GM12878 (cell line): ENCODE measurements at regions not wholly inside any gene's neighbourhood (a gene's known extent, or its start where the extent isn't known, plus 50 kb on each side); places are given as distances from the start of the nearest gene placed in this dataset.

Source experiments
- BRCA1 ChIP-seq: IDR thresholded peaks from 2 replicates; pipeline ENCODE4 v1.6.1; 2011; ENCODE audit warnings: low read depth, low read length, improper control_type of control experiment
- CEBPB ChIP-seq, 2 experiments: fragments of 150-350 bp in 1 of 2; IDR thresholded peaks; 2 replicates each; pipeline ENCODE4 v1.6.1; 2012 to 2014; ENCODE audit warnings: low read depth in 2 of 2, low read length in 2 of 2, borderline replicate concordance in 1 of 2, inconsistent platforms in 1 of 2
- TAF1 ChIP-seq: IDR thresholded peaks from 2 replicates; pipeline ENCODE4 v1.6.1; 2011; ENCODE audit warnings: mild to moderate bottlenecking, low read depth, low read length, borderline replicate concordance
- TF ChIP-seq, protein P1 (sequence below), 3 experiments: IDR thresholded peaks in 2 of 3; conservative IDR thresholded peaks in 1 of 3; 2 replicates each; pipeline ENCODE4 v1.5.1; 2011; ENCODE audit warnings: low read depth in 3 of 3, low read length in 3 of 3, mild to moderate bottlenecking in 3 of 3, control low read depth in 2 of 3, moderate library complexity in 2 of 3, inconsistent platforms in 1 of 3, mixed read lengths in 1 of 3; ENCODE audit not compliant: control insufficient read depth in 2 of 3, insufficient read depth in 1 of 3; ENCODE audit errors: extremely low read depth in 1 of 3

DNA sequence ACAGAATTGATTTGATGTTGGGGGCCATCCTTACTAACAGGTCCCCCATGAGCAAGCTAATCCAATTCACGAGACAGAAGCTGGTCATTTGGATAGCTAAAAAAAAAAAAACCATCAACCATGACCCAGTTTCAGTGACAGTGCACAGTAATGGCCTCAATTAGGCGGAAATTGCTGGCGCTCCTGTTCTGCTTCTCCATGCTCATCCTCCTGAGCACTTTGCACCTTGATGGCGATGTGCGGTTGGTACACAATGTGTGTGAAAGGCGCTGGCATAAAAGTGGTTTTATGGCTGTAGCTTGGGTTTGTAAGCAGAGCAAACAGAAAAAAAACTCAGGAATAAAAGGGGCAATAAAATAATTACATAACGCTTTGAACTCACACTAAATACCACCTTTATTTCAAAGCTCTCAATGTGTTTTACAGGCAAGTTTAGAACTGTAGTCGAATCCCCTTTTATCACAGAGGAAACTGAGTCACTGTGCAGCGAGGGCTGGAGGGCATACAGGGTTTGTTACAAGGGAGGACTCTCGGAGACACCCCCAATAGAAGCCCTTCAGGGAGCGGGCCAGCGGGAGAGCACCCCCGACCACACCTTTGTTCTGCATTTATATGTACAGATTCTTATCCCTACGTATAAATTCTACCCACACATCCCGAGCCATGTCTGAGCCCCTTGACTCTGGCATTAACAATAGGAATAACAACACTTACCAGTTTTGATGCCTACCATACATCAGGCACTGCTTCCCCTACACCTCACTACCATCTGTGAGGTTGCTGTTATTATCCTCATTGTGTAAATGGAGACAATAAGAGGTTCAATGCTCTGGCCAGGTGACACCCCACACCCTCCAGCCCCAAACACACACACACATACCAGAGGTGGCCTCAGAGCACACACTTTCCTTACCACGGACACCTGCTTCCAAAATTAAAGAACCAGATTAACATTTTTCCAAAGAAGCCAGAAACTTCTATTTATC, 213.5 kb upstream of the IRF2BP2 start:
- TF ChIP-seq BRCA1: no peak
- TF ChIP-seq CEBPB (IDR thresholded peaks at IDR 0.05; ENCODE audit: borderline replicate concordance in 1 of 2, low read depth in 2 of 2, low read length in 2 of 2): no peak
- TF ChIP-seq, protein P1, sequence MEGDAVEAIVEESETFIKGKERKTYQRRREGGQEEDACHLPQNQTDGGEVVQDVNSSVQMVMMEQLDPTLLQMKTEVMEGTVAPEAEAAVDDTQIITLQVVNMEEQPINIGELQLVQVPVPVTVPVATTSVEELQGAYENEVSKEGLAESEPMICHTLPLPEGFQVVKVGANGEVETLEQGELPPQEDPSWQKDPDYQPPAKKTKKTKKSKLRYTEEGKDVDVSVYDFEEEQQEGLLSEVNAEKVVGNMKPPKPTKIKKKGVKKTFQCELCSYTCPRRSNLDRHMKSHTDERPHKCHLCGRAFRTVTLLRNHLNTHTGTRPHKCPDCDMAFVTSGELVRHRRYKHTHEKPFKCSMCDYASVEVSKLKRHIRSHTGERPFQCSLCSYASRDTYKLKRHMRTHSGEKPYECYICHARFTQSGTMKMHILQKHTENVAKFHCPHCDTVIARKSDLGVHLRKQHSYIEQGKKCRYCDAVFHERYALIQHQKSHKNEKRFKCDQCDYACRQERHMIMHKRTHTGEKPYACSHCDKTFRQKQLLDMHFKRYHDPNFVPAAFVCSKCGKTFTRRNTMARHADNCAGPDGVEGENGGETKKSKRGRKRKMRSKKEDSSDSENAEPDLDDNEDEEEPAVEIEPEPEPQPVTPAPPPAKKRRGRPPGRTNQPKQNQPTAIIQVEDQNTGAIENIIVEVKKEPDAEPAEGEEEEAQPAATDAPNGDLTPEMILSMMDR (IDR thresholded peaks at IDR 0.05 in 2 of 3, conservative IDR thresholded peaks at IDR 0.05 in 1 of 3; ENCODE audit: control insufficient read depth in 2 of 3, extremely low read depth in 1 of 3, insufficient read depth in 1 of 3, low read depth in 3 of 3, low read length in 3 of 3): no peak
- no peak for TF ChIP-seq TAF1
